CD4-positive, alpha-beta T cell treated with Interleukin-15 for 4 hours (primary cell): ENCODE measurements at regions not wholly inside any gene's neighbourhood (a gene's known extent, or its start where the extent isn't known, plus 50 kb on each side); places are given as distances from the start of the nearest gene placed in this dataset.
"Not testable (repeated sequence)": the region's sequence is repeated elsewhere in the genome, so short reads cannot be mapped to it uniquely, and the experiment has no call there.

Experiments used
- DNase-seq: peaks from one replicate; pipeline ENCODE4 v3.0.0-alpha.2; 2020; ENCODE audit warnings: low spot score

- no peak for DNase-seq
These were observed 1181.6 kb upstream of the SORCS1 start for GRCh38 chr10:108346066-108346465.

- no peak for DNase-seq
These were observed 1173.6 kb upstream of the SORCS1 start for GRCh38 chr10:108338146-108338545.

- DNase-seq: no peak
These were observed 1172.3 kb upstream of the SORCS1 start for GRCh38 chr10:108336836-108337235.

- DNase-seq: no peak
These were observed 1163.2 kb upstream of the SORCS1 start for GRCh38 chr10:108327706-108328105.

- DNase-seq: no peak
These were observed 1158.8 kb upstream of the SORCS1 start for GRCh38 chr10:108323274-108323798.

- no peak for DNase-seq
These were observed 1155.1 kb upstream of the SORCS1 start for GRCh38 chr10:108319434-108320222.

GRCh38 chr10:108315636-108316035 is 1151.1 kb upstream of the SORCS1 start:
- DNase-seq: not testable (repeated sequence)

- DNase-seq: no peak
These were observed 1143.4 kb upstream of the SORCS1 start for GRCh38 chr10:108307925-108308312.

- no peak for DNase-seq
These were observed 1142.9 kb upstream of the SORCS1 start for GRCh38 chr10:108307250-108307924.

GRCh38 chr10:108303149-108303548 is 1138.6 kb upstream of the SORCS1 start:
- no peak for DNase-seq

GRCh38 chr10:108301002-108301401 is 1136.5 kb upstream of the SORCS1 start:
- DNase-seq: no peak

- no peak for DNase-seq
These were observed 1126.3 kb upstream of the SORCS1 start for GRCh38 chr10:108290823-108291222.

- DNase-seq: no peak
These were observed 1111.6 kb upstream of the SORCS1 start for GRCh38 chr10:108275895-108276685.

- DNase-seq: no peak
These were observed 1095.9 kb upstream of the SORCS1 start for GRCh38 chr10:108260383-108260906.

- no peak for DNase-seq
These were observed 1089.6 kb upstream of the SORCS1 start for GRCh38 chr10:108254089-108254488.

- no peak for DNase-seq
These were observed 1088.3 kb upstream of the SORCS1 start for GRCh38 chr10:108252771-108253170.

- DNase-seq: no peak
These were observed 1086.6 kb upstream of the SORCS1 start for GRCh38 chr10:108250936-108251620.

GRCh38 chr10:108249940-108250339 is 1085.4 kb upstream of the SORCS1 start:
- DNase-seq: no peak

- no peak for DNase-seq
These were observed 1080.1 kb upstream of the SORCS1 start for GRCh38 chr10:108244443-108245228.

- no peak for DNase-seq
These were observed 1076.7 kb upstream of the SORCS1 start for GRCh38 chr10:108241166-108241565.

GRCh38 chr10:108238261-108238660 is 1073.8 kb upstream of the SORCS1 start:
- no peak for DNase-seq
